Liver (tissue), 8 donors: ENCODE measurements at regions not wholly inside any gene's neighbourhood (a gene's known extent, or its start where the extent isn't known, plus 50 kb on each side); places are given as distances from the start of the nearest gene placed in this dataset.

ENCODE experiments used
- DNase-seq: peaks from one replicate; pipeline ENCODE4 v3.0.0-alpha.2; 2017; ENCODE audit warnings: low spot score
- H3K27ac ChIP-seq, 2 donors: one replicate each; pipeline ENCODE4 v1.7.0; 2013; ENCODE audit warnings: inconsistent platforms in 2 of 2, low read length in 2 of 2, control low read depth in 1 of 2, low read depth in 1 of 2, mild to moderate bottlenecking in 1 of 2
- H3K27me3 ChIP-seq, 4 donors: one replicate each; pipeline versions ENCODE4 v1.6.1 to v1.7.0; 2013; ENCODE audit warnings: low read length in 3 of 4, inconsistent platforms in 1 of 4, mild to moderate bottlenecking in 1 of 4, moderate library complexity in 1 of 4; ENCODE audit not compliant: control insufficient read depth in 4 of 4, insufficient read depth in 4 of 4
- H3K36me3 ChIP-seq, 4 donors: one replicate each; pipeline versions ENCODE4 v1.6.1 to v1.7.0; 2013; ENCODE audit warnings: low read length in 3 of 4, mild to moderate bottlenecking in 3 of 4, low read depth in 1 of 4, moderate library complexity in 1 of 4; ENCODE audit not compliant: control insufficient read depth in 4 of 4, insufficient read depth in 3 of 4
- H3K4me1 ChIP-seq, 4 donors: one replicate each; pipeline versions ENCODE4 v1.6.1 to v1.7.0; 2013; ENCODE audit warnings: low read length in 3 of 4, mild to moderate bottlenecking in 3 of 4, moderate library complexity in 1 of 4; ENCODE audit not compliant: control insufficient read depth in 4 of 4, insufficient read depth in 4 of 4
- H3K4me3 ChIP-seq, 3 donors: one replicate each; pipeline versions ENCODE4 v1.6.1 to v1.7.0; 2013; ENCODE audit warnings: low read length in 3 of 3, control low read depth in 1 of 3, low read depth in 1 of 3, mild to moderate bottlenecking in 1 of 3
- H3K9ac ChIP-seq, 2 donors: one replicate each; pipeline ENCODE4 v1.7.0; 2013; ENCODE audit warnings: low read length in 2 of 2, mild to moderate bottlenecking in 2 of 2, moderate library complexity in 2 of 2, control low read depth in 1 of 2, low read depth in 1 of 2
- H3K9me3 ChIP-seq, 4 donors: one replicate each; pipeline versions ENCODE4 v1.6.1 to v1.7.0; 2013; ENCODE audit warnings: low read length in 3 of 4; ENCODE audit not compliant: control insufficient read depth in 4 of 4
- ATF3 ChIP-seq: IDR thresholded peaks from 2 replicates; pipeline ENCODE4 v1.6.1; 2016; ENCODE audit warnings: antibody characterized with exemption
- EGR1 ChIP-seq, 2 donors: IDR thresholded peaks; 2 replicates each; pipeline ENCODE4 v1.6.1; 2016 to 2018; ENCODE audit warnings: antibody characterized with exemption in 2 of 2, low read depth in 2 of 2
- FOXA1 ChIP-seq: IDR thresholded peaks from 2 replicates; pipeline ENCODE4 v1.6.1; 2016; ENCODE audit warnings: antibody characterized with exemption
- GABPA ChIP-seq, 2 donors: IDR thresholded peaks in 1 of 2; conservative IDR thresholded peaks in 1 of 2; 2 replicates each; pipeline ENCODE4 v1.6.1; 2016; ENCODE audit warnings: antibody characterized with exemption in 2 of 2, mild to moderate bottlenecking in 1 of 2, moderate library complexity in 1 of 2
- HNF4A ChIP-seq, 2 donors: conservative IDR thresholded peaks; 2 replicates each; pipeline ENCODE4 v1.6.1; 2016; ENCODE audit warnings: antibody characterized with exemption in 2 of 2, mild to moderate bottlenecking in 2 of 2
- HNF4G ChIP-seq: IDR thresholded peaks from 2 replicates; pipeline ENCODE4 v1.6.1; 2016; ENCODE audit warnings: antibody characterized with exemption
- JUND ChIP-seq, 2 donors: IDR thresholded peaks; 2 replicates each; pipeline ENCODE4 v1.6.1; 2016; ENCODE audit warnings: antibody characterized with exemption in 2 of 2
- MAX ChIP-seq: IDR thresholded peaks from 2 replicates; pipeline ENCODE4 v1.6.1; 2016; ENCODE audit warnings: antibody characterized with exemption
- NR2F2 ChIP-seq: IDR thresholded peaks from 2 replicates; pipeline ENCODE4 v1.6.1; 2016; ENCODE audit warnings: antibody characterized with exemption
- RAD21 ChIP-seq, 2 donors: IDR thresholded peaks; 2 replicates each; pipeline ENCODE4 v1.6.1; 2016; ENCODE audit warnings: antibody characterized with exemption in 2 of 2, mild to moderate bottlenecking in 2 of 2
- REST ChIP-seq: IDR thresholded peaks from 2 replicates; pipeline ENCODE4 v1.6.1; 2016; ENCODE audit warnings: antibody characterized with exemption, mild to moderate bottlenecking
- RXRA ChIP-seq, 2 donors: IDR thresholded peaks; 2 replicates each; pipeline ENCODE4 v1.6.1; 2017 to 2018; ENCODE audit warnings: antibody characterized with exemption in 2 of 2, mild to moderate bottlenecking in 1 of 2
- SP1 ChIP-seq: IDR thresholded peaks from 2 replicates; pipeline ENCODE4 v1.6.1; 2018; ENCODE audit warnings: antibody characterized with exemption, mild to moderate bottlenecking
- TAF1 ChIP-seq: conservative IDR thresholded peaks from 2 replicates; pipeline ENCODE4 v1.6.1; 2016; ENCODE audit warnings: antibody characterized with exemption, mild to moderate bottlenecking
- YY1 ChIP-seq: IDR thresholded peaks from 2 replicates; pipeline ENCODE4 v1.6.1; 2016; ENCODE audit warnings: antibody characterized with exemption, mild to moderate bottlenecking
- WGBS: extraction: QIAGEN DNeasy Blood & Tissue Kit; methylation state at CpG from one replicate; pipeline ENCODE4 v1.1.7; 2013; 5-methylcytosine and 5-hydroxymethylcytosine counted together
- TF ChIP-seq, protein P1 (sequence below): fragments of 150-350 bp; IDR thresholded peaks from 2 replicates; pipeline ENCODE4 v1.5.1; 2017; ENCODE audit warnings: improper control_type of control experiment, low read depth, low read length; ENCODE audit not compliant: missing input control
- TF ChIP-seq, protein P2 (sequence below): IDR thresholded peaks from 2 replicates; pipeline ENCODE4 v1.6.1; 2016; ENCODE audit warnings: antibody characterized with exemption
- donor health status: healthy.
- donor health status: healthy.
- donor health status: healthy.
- donor health status: healthy.
- donor health status: healthy.

GRCh38 chr4:18938343-18939099 lies 917.0 kb upstream of the LCORL start:
- H3K27me3 ChIP-seq, result no peaks in the 10 kb centered on the region
- H3K36me3 ChIP-seq, result no peaks in the 10 kb centered on the region
- no peak overlapping the region for H3K4me3 ChIP-seq
- WGBS, result 45% methylated on average over 3 of the region's 3 CpGs
- H3K9me3 ChIP-seq, result no peaks in the 10 kb centered on the region
- no peak overlapping the region for H3K27ac ChIP-seq
- no peaks in the 10 kb centered on the region for H3K4me1 ChIP-seq
- no peak for DNase-seq
- no peak for TF ChIP-seq GABPA (IDR thresholded peaks at IDR 0.05 in 1 of 2, conservative IDR thresholded peaks at IDR 0.05 in 1 of 2)
- TF ChIP-seq SP1, result no peak
- no peak for TF ChIP-seq YY1
- TF ChIP-seq TAF1, result no peak
- TF ChIP-seq HNF4A (conservative IDR thresholded peaks at IDR 0.05), result no peak
- TF ChIP-seq ATF3, result no peak
- no peak for TF ChIP-seq RXRA (IDR thresholded peaks at IDR 0.05)
- TF ChIP-seq REST, result no peak
- no peak for TF ChIP-seq JUND (IDR thresholded peaks at IDR 0.05)
- TF ChIP-seq HNF4G, result no peak
- TF ChIP-seq FOXA1, result no peak
- TF ChIP-seq RAD21 (IDR thresholded peaks at IDR 0.05), result no peak
- no peak for TF ChIP-seq MAX
- no peak for TF ChIP-seq NR2F2
- TF ChIP-seq, protein P1, sequence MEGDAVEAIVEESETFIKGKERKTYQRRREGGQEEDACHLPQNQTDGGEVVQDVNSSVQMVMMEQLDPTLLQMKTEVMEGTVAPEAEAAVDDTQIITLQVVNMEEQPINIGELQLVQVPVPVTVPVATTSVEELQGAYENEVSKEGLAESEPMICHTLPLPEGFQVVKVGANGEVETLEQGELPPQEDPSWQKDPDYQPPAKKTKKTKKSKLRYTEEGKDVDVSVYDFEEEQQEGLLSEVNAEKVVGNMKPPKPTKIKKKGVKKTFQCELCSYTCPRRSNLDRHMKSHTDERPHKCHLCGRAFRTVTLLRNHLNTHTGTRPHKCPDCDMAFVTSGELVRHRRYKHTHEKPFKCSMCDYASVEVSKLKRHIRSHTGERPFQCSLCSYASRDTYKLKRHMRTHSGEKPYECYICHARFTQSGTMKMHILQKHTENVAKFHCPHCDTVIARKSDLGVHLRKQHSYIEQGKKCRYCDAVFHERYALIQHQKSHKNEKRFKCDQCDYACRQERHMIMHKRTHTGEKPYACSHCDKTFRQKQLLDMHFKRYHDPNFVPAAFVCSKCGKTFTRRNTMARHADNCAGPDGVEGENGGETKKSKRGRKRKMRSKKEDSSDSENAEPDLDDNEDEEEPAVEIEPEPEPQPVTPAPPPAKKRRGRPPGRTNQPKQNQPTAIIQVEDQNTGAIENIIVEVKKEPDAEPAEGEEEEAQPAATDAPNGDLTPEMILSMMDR, result no peak
- TF ChIP-seq EGR1 (IDR thresholded peaks at IDR 0.05; ENCODE audit: low read depth in 2 of 2), result no peak
- TF ChIP-seq, protein P2, sequence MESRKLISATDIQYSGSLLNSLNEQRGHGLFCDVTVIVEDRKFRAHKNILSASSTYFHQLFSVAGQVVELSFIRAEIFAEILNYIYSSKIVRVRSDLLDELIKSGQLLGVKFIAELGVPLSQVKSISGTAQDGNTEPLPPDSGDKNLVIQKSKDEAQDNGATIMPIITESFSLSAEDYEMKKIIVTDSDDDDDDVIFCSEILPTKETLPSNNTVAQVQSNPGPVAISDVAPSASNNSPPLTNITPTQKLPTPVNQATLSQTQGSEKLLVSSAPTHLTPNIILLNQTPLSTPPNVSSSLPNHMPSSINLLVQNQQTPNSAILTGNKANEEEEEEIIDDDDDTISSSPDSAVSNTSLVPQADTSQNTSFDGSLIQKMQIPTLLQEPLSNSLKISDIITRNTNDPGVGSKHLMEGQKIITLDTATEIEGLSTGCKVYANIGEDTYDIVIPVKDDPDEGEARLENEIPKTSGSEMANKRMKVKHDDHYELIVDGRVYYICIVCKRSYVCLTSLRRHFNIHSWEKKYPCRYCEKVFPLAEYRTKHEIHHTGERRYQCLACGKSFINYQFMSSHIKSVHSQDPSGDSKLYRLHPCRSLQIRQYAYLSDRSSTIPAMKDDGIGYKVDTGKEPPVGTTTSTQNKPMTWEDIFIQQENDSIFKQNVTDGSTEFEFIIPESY, result no peak
- no peak overlapping the region for H3K9ac ChIP-seq
